Ishikawa (cell line): ENCODE measurements at regions not wholly inside any gene's neighbourhood (a gene's known extent, or its start where the extent isn't known, plus 50 kb on each side); places are given as distances from the start of the nearest gene placed in this dataset.

Experiments used
- CEBPB ChIP-seq: IDR thresholded peaks from 2 replicates; pipeline ENCODE4 v1.6.1; 2012
- CREB1 ChIP-seq: IDR thresholded peaks from 2 replicates; pipeline ENCODE4 v1.6.1; 2012; ENCODE audit warnings: low read depth
- EGR1 ChIP-seq: IDR thresholded peaks from 2 replicates; pipeline ENCODE4 v1.6.1; 2012
- EP300 ChIP-seq: IDR thresholded peaks from 2 replicates; pipeline ENCODE4 v1.6.1; 2012; ENCODE audit warnings: borderline replicate concordance
- FOXM1 ChIP-seq: IDR thresholded peaks from 2 replicates; pipeline ENCODE4 v1.6.1; 2012; ENCODE audit warnings: low read depth, borderline replicate concordance
- MAX ChIP-seq: IDR thresholded peaks from 2 replicates; pipeline ENCODE4 v1.6.1; 2012
- NFIC ChIP-seq: IDR thresholded peaks from 2 replicates; pipeline ENCODE4 v1.6.1; 2012
- RAD21 ChIP-seq: IDR thresholded peaks from 2 replicates; pipeline ENCODE4 v1.6.1; 2012; ENCODE audit warnings: low read depth
- REST ChIP-seq: IDR thresholded peaks from 2 replicates; pipeline ENCODE4 v1.6.1; 2012; ENCODE audit warnings: low read depth, mild to moderate bottlenecking
- TAF1 ChIP-seq: IDR thresholded peaks from 2 replicates; pipeline ENCODE4 v1.6.1; 2012; ENCODE audit warnings: low read depth, mild to moderate bottlenecking
- TCF12 ChIP-seq: IDR thresholded peaks from 2 replicates; pipeline ENCODE4 v1.6.1; 2012; ENCODE audit warnings: low read depth
- TEAD4 ChIP-seq: IDR thresholded peaks from 2 replicates; pipeline ENCODE4 v1.6.1; 2012
- USF1 ChIP-seq: IDR thresholded peaks from 2 replicates; pipeline ENCODE4 v1.6.1; 2012
- YY1 ChIP-seq: IDR thresholded peaks from 2 replicates; pipeline ENCODE4 v1.6.1; 2012; ENCODE audit warnings: low read depth
- ZBTB7A ChIP-seq: IDR thresholded peaks from 2 replicates; pipeline ENCODE4 v1.6.1; 2012; ENCODE audit warnings: low read depth

- TF ChIP-seq TAF1 (no peak), REST (no peak), CEBPB (no peak), RAD21 (no peak), EGR1 (no peak), FOXM1 (no peak), TEAD4 (no peak), MAX (no peak), CREB1 (no peak)
Measured at GRCh38 chr3:159832024-159832423, 156.6 kb upstream of the IL12A start.

GRCh38 chr3:159835126-159835525 is 153.5 kb upstream of the IL12A start:
- no peak for TF ChIP-seq EGR1
- TF ChIP-seq TEAD4: no peak

GRCh38 chr3:159837725-159838124 is 150.9 kb upstream of the IL12A start:
- no peak for TF ChIP-seq CREB1
- no peak for TF ChIP-seq EGR1
- no peak for TF ChIP-seq MAX
- TF ChIP-seq TEAD4: no peak
- TF ChIP-seq NFIC: no peak

DNA sequence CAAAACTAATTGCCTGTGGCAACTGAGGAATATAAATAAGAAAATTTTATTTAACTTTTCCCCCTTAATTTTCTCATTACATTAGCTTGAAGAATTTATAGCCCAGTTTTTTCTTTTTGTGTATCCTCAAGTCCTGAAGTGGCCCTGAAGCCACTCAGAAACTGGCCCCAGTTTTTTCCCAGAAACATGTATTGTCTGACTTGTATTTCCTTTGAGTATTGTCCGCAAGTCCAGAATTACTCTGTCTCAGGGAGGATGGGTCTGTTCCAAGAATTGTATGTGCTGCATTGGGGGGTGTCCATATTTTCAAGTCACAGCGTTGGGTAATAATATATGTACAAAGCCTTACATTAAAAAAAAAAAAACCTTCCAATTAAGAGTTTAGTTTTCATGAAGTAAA is 149.7 kb upstream of the IL12A start:
- TF ChIP-seq CREB1: no peak

DNA sequence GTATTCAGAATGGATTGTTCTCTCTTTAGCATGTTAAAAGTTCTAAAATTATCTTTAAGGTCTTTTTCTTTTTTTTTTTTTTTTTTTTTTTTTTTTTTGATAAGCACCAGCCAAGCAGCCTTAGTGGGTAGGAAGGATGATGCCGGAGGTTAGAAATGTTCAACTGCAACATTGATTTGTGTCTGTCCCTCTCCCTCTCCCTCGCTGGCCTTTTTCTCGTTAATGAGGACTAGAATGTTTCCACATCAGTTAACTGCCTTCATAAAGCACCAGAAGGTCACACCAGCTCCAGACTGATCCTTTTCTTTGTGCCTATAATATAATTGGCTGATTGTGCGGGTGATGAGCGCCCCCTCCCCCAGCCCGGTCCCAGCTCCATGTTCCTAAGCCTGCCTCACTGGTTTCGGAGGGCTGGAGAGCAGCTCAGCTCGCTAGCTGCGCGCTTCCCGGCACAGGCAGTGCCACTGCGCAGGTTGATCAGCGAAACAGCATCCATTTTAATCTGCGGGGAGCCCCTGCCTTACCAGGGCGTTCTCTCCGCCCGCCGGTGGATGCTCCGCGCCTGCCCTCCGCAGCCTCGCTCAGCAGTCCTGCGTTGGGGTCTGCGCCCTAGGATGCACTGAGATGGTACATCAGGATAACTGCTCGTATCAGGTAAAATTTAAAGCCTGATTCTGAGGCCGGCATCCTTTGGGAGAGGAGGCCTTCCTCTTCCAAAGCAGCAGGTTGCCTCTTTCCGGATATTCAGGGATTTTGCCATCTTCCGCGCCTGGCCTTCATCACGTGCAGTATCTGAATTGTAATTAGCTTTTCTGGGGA is 148.9 kb upstream of the IL12A start, which contains the start of gene SCHIP1:
Gene SCHIP1, plus strand, starts transcription at position 301 of the 819 bp plus-strand sequence.
- TF ChIP-seq EGR1 (no peak), REST (no peak), MAX (no peak), FOXM1 (no peak)

GRCh38 chr3:159840703-159841299 is 147.8 kb upstream of the IL12A start:
- TF ChIP-seq CEBPB: peak; percentile 74
- TF ChIP-seq TAF1: no peak

GRCh38 chr3:159841766-159842165 is 146.9 kb upstream of the IL12A start:
- TF ChIP-seq EGR1 (no peak), TCF12 (no peak), RAD21 (no peak), CEBPB (no peak), TEAD4 (no peak), ZBTB7A (no peak), EP300 (no peak), TAF1 (no peak), USF1 (no peak), NFIC (no peak), REST (no peak), YY1 (no peak)
